ENCODE measurements at regions not wholly inside any gene's neighbourhood (a gene's known extent, or its start where the extent isn't known, plus 50 kb on each side); places are given as distances from the start of the nearest gene placed in this dataset.

DNA sequence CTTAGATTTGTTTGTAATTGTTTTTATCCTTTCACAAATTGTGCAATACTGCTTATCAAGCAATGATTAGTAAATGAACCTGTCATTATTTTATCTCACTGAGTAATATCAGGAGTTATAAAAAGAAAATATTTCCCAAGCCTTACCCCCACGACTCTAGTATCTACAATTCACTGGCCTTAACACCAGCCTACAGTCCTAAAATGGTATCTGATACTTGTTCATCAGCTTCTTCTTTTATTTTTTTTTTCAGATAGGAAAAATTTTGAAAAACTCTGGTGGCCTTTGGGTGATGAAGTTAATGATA, 160.8 kb upstream of the FOXA2 start:
- TF ChIP-seq, protein P1, sequence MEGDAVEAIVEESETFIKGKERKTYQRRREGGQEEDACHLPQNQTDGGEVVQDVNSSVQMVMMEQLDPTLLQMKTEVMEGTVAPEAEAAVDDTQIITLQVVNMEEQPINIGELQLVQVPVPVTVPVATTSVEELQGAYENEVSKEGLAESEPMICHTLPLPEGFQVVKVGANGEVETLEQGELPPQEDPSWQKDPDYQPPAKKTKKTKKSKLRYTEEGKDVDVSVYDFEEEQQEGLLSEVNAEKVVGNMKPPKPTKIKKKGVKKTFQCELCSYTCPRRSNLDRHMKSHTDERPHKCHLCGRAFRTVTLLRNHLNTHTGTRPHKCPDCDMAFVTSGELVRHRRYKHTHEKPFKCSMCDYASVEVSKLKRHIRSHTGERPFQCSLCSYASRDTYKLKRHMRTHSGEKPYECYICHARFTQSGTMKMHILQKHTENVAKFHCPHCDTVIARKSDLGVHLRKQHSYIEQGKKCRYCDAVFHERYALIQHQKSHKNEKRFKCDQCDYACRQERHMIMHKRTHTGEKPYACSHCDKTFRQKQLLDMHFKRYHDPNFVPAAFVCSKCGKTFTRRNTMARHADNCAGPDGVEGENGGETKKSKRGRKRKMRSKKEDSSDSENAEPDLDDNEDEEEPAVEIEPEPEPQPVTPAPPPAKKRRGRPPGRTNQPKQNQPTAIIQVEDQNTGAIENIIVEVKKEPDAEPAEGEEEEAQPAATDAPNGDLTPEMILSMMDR (conservative IDR thresholded peaks at IDR 0.05; ENCODE audit: low read depth, low read length): no peak
- no peak for TF ChIP-seq EZH2 (IDR thresholded peaks at IDR 0.05; ENCODE audit: borderline replicate concordance, low read depth, low read length, poor library complexity, severe bottlenecking)
- Histone ChIP-seq H3K4me1 (ENCODE audit: insufficient read depth, low read length, poor library complexity, severe bottlenecking) (no peaks in the 10 kb centered on the region), H3K36me3 (ENCODE audit: insufficient read depth, low read length, poor library complexity, severe bottlenecking) (no peaks in the 10 kb centered on the region), H3K4me3 (ENCODE audit: low read depth, low read length, poor library complexity, severe bottlenecking) (no peak overlapping the region), H3K27ac (ENCODE audit: low read depth, low read length, poor library complexity, severe bottlenecking) (no peak overlapping the region), H3K27me3 (replicated peaks; ENCODE audit: insufficient read depth, low read depth, low read length, poor library complexity) (no peaks in the 10 kb centered on the region), H3K9me3 (ENCODE audit: low read depth, low read length, poor library complexity, severe bottlenecking) (no peaks in the 10 kb centered on the region)
- ChIA-PET POLR2A (ENCODE audit: low non-redundant PET) (no interaction called here), CTCF (no interaction called here)
- intact Hi-C loops (cut with micrococcal nuclease; ENCODE audit: unreplicated experiment): no loop called here
- BruUV-seq (replicated peaks): no TSS peak
- DNase-seq (ENCODE audit: low spot score): no peak

DNA sequence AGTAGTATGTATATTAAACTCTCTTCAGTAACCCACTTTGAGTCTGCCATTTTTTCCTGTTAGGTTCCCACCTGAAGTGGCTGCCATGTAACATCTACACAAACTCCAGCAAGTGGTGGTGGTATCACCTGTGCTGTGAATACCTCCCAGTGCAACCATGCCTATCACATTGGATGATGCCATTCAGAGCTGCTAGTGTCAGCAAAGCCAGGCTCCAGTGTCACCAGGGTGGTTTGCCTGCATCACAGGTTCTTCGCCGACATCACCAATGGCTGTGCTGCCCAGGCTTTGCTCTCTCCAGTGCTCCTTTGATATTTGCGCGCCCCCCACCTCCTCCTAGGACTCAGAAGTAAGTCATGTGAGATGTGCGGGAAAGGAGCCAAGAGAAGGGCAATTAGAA, 162.6 kb upstream of the FOXA2 start:
- no peaks in the 10 kb centered on the region for H3K4me1 ChIP-seq (ENCODE audit: insufficient read depth, low read length, poor library complexity, severe bottlenecking)
- no peaks in the 10 kb centered on the region for H3K9me3 ChIP-seq (ENCODE audit: low read depth, low read length, poor library complexity, severe bottlenecking)
- no TSS peak for BruUV-seq (replicated peaks)
- intact Hi-C loops (cut with micrococcal nuclease; ENCODE audit: unreplicated experiment): no loop called here
- TF ChIP-seq EZH2 (IDR thresholded peaks at IDR 0.05; ENCODE audit: borderline replicate concordance, low read depth, low read length, poor library complexity, severe bottlenecking): no peak
- TF ChIP-seq, protein P1 (conservative IDR thresholded peaks at IDR 0.05; ENCODE audit: low read depth, low read length): no peak
- no peak overlapping the region for H3K27ac ChIP-seq (ENCODE audit: low read depth, low read length, poor library complexity, severe bottlenecking)
- H3K27me3 ChIP-seq (replicated peaks; ENCODE audit: insufficient read depth, low read depth, low read length, poor library complexity): no peaks in the 10 kb centered on the region
- ChIA-PET POLR2A (ENCODE audit: low non-redundant PET) (no interaction called here), CTCF (no interaction called here)
- no peak overlapping the region for H3K4me3 ChIP-seq (ENCODE audit: low read depth, low read length, poor library complexity, severe bottlenecking)
- no peaks in the 10 kb centered on the region for H3K36me3 ChIP-seq (ENCODE audit: insufficient read depth, low read length, poor library complexity, severe bottlenecking)
- DNase-seq (ENCODE audit: low spot score): no peak

DNA sequence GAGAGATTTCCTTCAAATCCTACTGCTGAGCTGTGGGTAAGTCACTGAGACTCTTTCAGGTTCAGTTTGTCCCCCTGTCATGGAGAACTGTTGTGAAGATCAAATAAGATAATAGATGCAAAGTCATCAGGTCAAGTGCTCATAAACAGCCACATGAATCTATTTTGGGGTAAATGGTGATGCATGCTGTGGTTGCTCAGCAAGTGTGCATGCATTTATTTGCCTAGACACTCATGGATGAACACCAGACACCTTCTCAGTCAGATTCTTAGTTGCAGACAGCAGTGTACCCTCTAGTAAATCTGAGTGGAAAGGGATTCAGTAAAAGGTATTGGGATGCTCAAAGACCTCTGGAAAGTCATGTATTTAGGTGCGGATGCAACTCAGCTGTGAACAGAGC, 168.0 kb upstream of the FOXA2 start:
- TF ChIP-seq, protein P1 (conservative IDR thresholded peaks at IDR 0.05; ENCODE audit: low read depth, low read length): no peak
- no peak for TF ChIP-seq EZH2 (IDR thresholded peaks at IDR 0.05; ENCODE audit: borderline replicate concordance, low read depth, low read length, poor library complexity, severe bottlenecking)
- intact Hi-C loops (cut with micrococcal nuclease; ENCODE audit: unreplicated experiment): no loop called here
- no peak for DNase-seq (ENCODE audit: low spot score)
- Histone ChIP-seq H3K36me3 (ENCODE audit: insufficient read depth, low read length, poor library complexity, severe bottlenecking) (no peaks in the 10 kb centered on the region), H3K4me1 (ENCODE audit: insufficient read depth, low read length, poor library complexity, severe bottlenecking) (no peaks in the 10 kb centered on the region), H3K27ac (ENCODE audit: low read depth, low read length, poor library complexity, severe bottlenecking) (no peak overlapping the region), H3K27me3 (replicated peaks; ENCODE audit: insufficient read depth, low read depth, low read length, poor library complexity) (no peaks in the 10 kb centered on the region), H3K9me3 (ENCODE audit: low read depth, low read length, poor library complexity, severe bottlenecking) (no peaks in the 10 kb centered on the region), H3K4me3 (ENCODE audit: low read depth, low read length, poor library complexity, severe bottlenecking) (no peak overlapping the region)
- no TSS peak for BruUV-seq (replicated peaks)
- ChIA-PET CTCF (no interaction called here), POLR2A (ENCODE audit: low non-redundant PET) (no interaction called here)
